HG02571 (cell line): ENCODE measurements at regions not wholly inside any gene's neighbourhood (a gene's known extent, or its start where the extent isn't known, plus 50 kb on each side); places are given as distances from the start of the nearest gene placed in this dataset.
"Not testable (repeated sequence)": the region's sequence is repeated elsewhere in the genome, so short reads cannot be mapped to it uniquely, and the experiment has no call there.

ENCODE experiments used
- ATAC-seq: cut with Tn5 transposase; IDR thresholded peaks from one replicate; pipeline ENCODE4 v1.9.1; 2021; ENCODE audit warnings: mild to moderate bottlenecking, moderate library complexity; ENCODE audit not compliant: unreplicated experiment

- not testable (repeated sequence) for ATAC-seq
These were observed 1068.7 kb upstream of the CITED2 start for GRCh38 chr6:140443112-140443511.

GRCh38 chr6:140441256-140441655, 1066.8 kb upstream of the CITED2 start:
- no peak for ATAC-seq

GRCh38 chr6:140440223-140440835, 1065.9 kb upstream of the CITED2 start:
- no peak for ATAC-seq

GRCh38 chr6:140438346-140438735, 1063.9 kb upstream of the CITED2 start:
- ATAC-seq = no peak

GRCh38 chr6:140437619-140438345, 1063.3 kb upstream of the CITED2 start:
- no peak for ATAC-seq

GRCh38 chr6:140436023-140436811, 1061.8 kb upstream of the CITED2 start:
- no peak for ATAC-seq

GRCh38 chr6:140434761-140435160, 1060.3 kb upstream of the CITED2 start:
- no peak for ATAC-seq

- ATAC-seq = no peak
These were observed 1058.6 kb upstream of the CITED2 start for GRCh38 chr6:140433072-140433471.

- ATAC-seq = no peak
These were observed 1053.4 kb upstream of the CITED2 start for GRCh38 chr6:140427842-140428241.

GRCh38 chr6:140414966-140415620, 1040.6 kb upstream of the CITED2 start:
- ATAC-seq = no peak

- ATAC-seq = no peak
These were observed 1028.6 kb upstream of the CITED2 start for GRCh38 chr6:140403020-140403419.

GRCh38 chr6:140401761-140402160, 1027.3 kb upstream of the CITED2 start:
- ATAC-seq = no peak

GRCh38 chr6:140398076-140398475, 1023.6 kb upstream of the CITED2 start:
- no peak for ATAC-seq

- ATAC-seq = no peak
These were observed 1022.7 kb upstream of the CITED2 start for GRCh38 chr6:140397106-140397505.

GRCh38 chr6:140393665-140394540, 1019.5 kb upstream of the CITED2 start:
- no peak for ATAC-seq

GRCh38 chr6:140388815-140389214, 1014.4 kb upstream of the CITED2 start:
- ATAC-seq = no peak

- ATAC-seq = no peak
These were observed 1013.8 kb upstream of the CITED2 start for GRCh38 chr6:140388192-140388802.

GRCh38 chr6:140385679-140386078, 1011.2 kb upstream of the CITED2 start:
- ATAC-seq = no peak

- no peak for ATAC-seq
These were observed 1007.9 kb upstream of the CITED2 start for GRCh38 chr6:140382355-140382754.
